ENCODE measurements at regions not wholly inside any gene's neighbourhood (a gene's known extent, or its start where the extent isn't known, plus 50 kb on each side); places are given as distances from the start of the nearest gene placed in this dataset.
"Not testable (repeated sequence)": the region's sequence is repeated elsewhere in the genome, so short reads cannot be mapped to it uniquely, and the experiment has no call there.

DNA sequence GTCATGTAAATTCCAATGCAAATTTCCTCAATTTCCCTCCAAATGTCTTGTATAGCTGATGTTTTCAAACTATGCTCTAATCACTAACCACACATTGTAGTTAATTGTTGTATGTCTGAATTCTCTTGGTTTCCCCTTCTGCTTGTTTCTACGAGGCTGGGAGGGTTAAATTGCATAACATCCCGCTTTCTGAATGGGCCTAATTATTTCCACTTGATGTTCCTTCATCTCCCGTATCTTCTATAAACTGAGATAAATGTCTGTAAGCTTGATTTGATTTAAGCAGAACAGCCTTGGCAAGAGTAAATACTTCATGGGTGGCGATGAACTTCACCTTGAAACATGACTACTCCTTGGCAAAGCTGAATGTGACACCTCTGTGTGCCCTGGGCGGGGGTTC, 72.2 kb downstream of the SERINC2 start:
- no peak for DNase-seq

DNA sequence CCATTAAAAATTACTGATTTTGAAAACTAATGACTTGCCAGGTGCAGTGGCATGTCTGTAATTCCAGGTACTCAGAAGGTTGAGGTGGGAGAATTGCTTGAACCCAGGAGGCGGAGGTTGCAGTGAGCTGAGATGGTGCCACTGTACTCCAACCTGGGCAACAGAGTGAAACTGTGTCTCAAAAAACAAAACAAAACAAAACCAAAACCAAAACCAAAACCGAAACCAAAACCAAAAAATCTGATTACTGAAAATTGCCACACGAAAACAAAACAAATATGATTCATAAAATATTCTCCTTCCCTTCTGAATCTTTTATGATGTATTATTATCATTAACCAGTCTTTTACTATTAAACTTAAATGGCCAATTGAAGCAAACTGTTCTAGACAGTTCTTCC, 74.1 kb downstream of the SERINC2 start:
- DNase-seq: no peak

DNA sequence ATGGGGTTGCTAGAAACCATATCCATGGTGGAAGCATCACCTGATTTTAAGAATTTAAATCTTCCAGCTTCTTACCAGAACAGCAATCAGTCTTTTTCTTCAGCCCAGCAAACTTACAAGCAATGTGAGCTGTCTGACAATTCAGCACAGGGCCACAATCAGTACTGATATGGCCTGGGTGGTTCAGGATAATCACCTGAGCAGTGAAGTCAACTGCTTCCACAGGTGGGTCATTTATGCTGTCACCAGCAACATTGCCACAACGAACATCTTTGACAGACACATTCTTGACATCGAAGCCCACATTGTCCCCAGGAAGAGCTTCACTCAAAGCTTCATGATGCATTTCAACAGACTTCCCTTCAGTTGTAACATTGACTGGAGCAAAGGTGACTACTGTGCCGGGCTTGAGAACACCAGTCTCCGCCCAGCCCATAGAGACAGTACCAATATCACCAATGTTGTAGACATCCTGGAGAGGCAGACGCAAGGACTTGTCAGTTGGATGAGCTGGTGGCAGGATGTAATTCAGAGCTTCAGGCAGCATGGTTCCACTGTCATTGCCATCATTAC, 74.8 kb downstream of the SERINC2 start:
- DNase-seq: no peak

DNA sequence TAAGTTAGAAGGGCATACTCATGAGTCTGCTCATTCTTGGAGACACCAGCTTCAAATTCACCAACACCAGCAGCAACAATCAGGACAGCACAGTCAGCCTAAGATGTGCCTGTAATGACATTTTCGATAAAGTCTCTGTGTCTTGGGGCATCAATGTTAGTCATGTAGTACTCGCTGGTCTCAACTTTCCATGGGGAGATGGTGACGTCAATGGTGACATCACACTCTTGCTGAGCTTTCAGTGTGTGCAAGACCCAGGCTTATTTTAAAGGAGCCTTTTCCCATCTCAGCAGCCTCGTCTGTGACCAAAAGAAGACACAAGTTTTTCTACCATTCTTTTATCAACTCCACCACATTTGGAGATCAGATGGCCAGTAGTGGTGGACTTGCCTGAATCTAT, 75.5 kb downstream of the SERINC2 start:
- DNase-seq: no peak

DNA sequence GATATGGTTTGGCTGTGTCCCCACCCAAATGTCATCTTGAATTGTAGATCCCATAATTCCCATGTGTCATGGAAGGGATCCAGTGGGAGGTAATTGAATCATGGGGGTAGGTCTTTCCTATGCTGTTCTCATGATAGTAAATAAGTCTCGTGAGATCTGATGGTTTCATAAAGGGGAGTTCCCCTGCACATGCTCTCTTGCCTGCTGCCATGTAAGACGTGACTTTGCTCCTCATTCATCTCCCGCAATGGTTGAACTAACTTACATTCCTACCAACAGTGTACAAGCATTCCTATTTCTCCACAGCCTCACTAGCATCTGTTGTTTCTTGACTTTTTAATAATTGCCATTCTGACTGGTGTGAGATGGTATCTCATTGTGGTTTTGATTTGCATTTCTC, 76.6 kb downstream of the SERINC2 start:
- DNase-seq: not testable (repeated sequence)

DNA sequence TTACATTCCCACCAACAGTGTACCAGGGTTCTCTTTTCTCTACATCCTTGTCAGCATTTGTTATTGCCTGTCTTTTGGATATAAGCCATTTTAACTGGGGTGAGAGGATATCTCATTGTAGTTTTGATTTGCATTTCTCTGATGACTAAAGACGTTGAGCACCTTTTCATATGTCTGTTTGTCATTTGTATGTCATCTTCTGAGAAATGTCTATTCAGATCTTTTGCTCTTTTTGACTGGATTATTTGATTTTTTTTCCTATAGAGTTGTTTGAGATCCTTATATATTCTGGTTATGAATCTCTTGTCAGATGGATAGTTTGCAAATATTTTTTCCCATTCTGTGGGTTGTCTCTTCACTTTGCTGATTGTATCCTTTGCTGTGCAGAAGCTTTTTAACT, 77.6 kb downstream of the SERINC2 start:
- not testable (repeated sequence) for DNase-seq

DNA sequence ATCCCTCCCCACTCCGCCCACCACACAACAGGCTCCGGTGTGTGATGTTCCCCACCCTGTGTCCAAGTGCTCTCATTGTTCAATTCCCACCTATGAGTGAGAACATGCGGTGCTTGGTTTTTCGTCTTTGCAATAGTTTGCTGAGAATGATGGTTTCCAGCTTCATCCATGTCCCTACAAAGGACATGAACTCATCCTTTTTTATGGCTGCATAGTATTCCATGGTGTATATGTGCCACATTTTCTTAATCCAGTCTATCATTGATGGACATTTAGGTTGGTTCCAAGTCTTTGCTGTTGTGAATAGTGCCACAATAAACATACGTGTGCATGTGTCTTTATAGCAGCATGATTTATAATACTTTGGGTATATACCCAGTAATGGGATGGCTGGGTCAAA, 81.0 kb upstream of the TINAGL1 start:
- not testable (repeated sequence) for DNase-seq

DNA sequence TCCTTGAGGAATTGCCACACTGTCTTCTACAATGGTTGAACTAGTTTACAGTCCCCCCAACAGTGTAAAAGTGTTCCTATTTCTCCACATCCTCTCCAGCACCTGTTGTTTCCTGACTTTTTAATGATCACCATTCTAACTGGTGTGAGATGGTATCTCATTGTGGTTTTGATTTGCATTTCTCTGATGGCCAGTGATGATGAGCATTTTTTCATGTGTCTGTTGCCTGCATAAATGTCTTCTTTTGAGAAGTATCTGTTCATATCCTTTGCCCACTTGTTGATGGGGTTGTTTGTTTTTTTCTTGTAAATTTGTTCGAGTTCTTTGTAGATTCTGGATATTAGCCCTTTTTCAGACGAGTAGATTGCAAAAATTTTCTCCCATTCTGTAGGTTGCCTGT, 80.5 kb upstream of the TINAGL1 start:
- DNase-seq: not testable (repeated sequence)

DNA sequence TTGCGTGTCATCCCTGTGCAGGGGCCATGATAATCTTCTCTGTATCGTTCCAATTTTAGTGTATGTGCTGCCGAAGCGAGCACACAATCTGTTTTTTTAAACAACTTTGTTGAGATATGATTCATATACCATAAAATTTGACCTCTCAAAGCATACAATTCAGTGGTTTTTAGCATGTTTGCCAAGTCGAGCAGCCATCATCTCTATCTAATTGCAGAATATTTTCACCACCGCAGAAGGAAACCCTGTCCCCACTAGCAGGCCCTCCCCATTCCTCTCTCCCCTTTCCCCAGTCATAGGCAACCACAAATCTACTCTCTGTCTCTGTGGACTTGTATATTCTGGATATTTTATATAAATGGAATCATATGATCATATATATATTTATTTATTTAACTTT, 78.7 kb upstream of the TINAGL1 start:
- DNase-seq: no peak

DNA sequence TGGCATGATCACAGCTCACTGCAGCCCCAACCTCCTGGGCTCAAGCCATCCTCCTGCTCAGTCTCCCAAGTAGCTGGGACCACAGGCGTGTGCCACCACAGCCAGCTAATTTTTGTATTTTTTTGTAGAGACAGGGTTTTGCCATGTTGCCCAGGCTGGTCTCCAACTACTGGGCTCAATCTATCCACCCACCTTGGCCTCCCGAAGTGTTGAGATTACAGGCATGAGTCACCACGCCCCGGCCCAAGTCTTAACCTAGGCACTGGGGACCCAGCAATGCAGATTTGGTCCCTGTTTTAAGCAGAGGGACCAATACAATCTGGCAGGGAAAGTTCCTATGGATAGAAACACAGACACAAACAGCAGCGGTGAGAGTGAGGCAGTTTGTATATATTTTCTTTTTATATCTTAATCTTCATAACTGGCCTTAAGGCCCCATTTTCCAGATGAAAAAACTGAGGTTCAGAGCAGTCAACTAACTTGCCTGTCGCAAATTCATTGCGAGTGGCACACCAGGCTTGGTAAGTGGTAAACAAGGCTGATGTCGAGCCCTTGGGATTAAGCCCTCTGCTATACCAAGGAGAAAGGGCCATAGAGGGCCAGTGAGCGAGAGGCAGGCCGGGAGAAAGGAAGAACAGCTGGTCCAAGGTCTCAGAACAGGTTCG, 77.8 kb upstream of the TINAGL1 start:
- DNase-seq: no peak

DNA sequence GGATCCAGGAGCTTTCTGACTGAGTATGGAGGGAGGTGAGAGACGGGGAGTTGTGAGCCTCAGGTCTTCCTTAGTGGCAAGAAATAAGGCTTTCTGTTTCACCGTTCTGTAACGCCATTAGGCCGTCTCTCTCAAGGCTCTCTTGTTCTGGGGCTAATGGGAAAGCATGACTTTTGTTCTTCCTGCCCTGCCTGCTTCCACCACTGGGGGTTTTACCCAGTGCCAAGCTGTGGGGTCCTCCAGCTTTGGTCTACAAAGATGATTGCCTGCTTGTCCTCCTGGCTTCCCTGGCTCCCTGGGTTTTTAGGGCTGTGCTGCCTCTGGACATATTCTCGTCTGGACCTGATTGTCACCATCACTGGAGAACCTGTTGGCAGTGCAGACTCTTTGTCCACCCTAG, 74.8 kb upstream of the TINAGL1 start:
- DNase-seq: no peak

DNA sequence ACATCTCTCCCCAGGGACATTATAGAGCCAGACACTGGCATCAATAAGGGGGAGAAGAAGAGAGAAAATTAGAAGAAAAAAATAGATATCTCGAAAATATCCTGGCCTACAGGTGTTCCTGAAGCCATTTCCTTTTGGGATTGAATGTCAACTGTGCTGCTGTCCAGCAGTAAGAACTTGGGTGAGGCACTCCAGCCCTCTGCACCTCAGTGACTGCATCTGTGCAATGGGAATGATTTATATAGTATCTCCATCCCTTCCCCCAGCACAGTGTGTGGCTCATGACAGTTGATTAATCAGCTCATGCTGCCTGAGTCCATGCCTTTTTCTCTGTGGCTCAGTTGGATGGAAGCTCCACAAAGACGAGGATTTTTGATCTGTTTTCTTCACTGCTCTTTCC, 74.1 kb upstream of the TINAGL1 start:
- no peak for DNase-seq

DNA sequence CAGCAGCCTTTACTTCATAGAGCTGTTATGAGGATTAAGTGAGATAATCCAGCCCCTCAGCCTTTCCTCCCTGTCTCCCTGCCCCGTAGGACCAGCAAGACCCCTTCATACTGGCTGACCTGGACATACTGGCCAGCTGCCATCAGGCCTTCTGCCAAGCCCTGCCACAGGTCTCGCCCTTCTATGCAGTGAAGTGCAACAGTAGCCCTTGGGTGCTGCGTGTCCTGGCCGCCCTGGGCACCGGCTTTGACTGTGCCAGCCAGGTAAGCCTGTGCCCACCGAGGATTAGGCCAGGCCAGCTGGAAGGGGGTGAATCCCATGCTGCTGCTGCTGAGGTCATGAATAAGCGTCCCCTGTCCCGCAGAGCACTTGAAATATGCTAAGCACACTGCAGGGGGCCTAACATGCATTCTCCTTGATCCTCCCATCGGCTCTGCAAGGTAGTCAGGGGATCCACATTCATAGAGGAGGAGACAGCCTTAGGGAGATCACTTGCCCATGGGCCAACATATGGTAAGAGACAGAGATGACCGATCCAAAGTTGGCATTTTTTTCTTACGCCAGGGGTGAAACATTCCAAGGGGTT, 73.3 kb upstream of the TINAGL1 start:
- DNase-seq: no peak

DNA sequence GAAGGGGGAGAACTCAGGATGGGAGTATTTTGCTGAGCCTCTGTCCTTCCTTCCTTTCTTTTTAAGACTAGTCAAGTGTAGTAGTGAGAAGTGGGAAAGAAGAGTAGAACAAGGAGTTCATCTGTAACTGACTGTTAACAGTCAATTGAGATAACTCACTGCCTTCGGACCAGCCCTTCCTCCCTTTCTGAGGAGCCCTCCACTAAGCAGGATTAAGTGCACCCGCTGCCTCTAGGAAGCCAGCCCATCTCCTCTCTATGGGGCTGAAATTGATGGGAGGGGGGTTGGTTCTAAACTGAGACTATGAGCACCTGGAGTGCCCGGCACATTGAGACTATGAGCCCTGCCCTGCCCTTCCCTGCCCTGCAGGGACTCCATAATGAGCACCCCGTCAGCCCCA, 72.7 kb upstream of the TINAGL1 start:
- no peak for DNase-seq

DNA sequence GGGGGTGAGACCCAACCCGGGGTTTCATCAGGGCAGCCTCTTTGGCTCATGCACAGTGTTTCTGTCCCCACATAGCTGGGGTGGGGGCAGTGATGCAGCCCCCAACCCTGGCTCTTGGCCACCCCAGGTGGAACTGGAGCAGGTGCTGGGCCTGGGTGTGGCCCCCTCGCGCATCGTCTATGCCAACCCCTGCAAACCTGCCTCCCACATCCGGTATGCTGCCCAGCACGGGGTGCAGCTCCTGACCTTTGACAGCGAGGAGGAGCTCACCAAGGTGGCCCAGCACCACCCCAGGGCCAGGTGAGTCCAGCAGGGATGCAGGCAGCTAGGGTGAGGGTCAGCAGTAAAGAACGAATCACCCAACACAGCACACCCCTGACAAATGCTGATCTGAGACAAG, 72.3 kb upstream of the TINAGL1 start:
- no peak for DNase-seq

DNA sequence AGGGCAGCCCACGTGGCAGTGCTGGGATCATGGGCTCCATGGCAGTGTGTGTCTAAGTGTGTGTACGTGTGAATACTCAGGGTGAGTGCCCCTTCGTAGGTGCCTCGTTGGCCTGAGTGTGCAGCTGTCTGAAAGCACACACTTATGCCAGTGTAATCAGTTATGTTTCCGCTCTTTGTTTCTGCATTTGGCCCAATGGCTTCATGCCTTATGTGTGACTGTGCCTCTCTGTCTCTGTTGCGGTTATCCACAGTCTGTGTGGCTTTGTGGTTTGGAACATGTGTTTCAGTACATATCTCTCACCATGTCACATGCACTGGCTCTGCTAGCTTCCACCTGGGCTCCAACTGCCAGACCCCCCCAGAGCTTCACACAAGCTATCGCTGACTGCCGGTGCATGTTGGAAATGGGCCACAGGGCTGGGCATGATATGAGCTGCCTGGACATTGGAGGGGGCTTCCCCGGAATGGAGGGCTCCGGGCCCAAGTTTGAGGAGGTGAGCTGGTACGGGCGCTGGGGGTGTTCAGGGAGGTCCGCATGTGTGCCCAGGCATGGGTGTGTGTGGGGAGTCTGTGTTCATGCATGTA, 70.3 kb upstream of the TINAGL1 start:
- DNase-seq: peak; percentile 9

DNA sequence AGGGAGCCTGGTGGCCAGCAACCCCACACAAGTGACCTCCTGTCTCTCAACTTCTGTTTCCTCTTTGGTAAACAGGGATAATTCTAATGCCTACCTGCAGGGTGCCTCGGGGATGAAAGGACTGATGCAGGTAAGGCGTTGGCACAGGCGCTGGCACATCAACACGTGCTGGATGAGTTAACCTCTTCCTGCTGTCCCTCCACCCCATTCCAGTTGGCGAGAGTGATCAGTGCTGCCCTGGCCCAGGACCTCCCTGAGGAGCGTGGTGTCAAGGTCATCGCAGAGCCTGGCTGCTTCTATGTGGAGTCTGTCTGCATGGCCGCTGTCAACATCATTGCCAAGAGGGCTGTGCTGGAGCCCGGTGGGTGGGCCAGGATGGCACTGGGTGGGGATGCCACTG, 69.1 kb upstream of the TINAGL1 start:
- no peak for DNase-seq

DNA sequence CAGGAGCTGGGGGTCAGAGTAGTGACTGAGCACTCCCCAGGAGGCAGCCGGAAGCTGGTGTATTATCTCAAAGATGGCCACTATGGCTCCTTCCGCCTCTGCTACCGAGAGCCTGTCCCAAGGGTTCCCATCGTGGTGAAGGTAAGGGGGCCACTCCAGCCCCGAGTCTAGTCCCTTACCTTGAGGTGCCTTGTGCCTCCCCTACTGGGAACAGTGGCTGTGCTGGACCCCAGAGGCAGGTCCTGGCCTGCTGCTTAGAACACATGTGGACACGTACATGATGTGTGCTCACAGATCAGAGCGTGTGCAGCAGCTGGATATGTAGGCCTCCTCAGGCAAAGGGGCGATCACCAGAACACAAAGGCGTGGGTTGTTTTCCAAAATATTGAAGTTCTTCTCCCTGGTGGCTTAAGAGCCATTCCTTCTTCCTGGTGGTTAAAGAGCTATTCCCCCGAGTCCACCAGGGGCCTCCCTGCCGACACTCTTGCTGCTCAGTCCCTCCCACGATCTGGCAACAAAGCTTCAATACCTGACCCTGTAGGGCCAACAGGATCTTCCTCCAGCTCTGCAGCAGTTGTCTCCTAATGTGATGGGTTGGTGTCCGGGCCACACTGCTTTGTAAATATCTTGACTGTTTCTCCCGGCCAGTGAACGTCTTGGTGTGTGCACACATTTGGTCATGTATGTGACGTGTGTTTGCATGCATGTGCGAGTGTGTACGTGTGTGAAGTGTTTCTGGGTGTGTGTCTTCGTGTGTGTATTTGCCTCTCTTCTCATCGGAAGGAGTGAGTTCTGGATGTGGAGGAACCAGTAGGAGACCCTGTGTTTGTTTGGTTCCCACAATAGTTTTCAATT, 68.4 kb upstream of the TINAGL1 start:
- DNase-seq: no peak

DNA sequence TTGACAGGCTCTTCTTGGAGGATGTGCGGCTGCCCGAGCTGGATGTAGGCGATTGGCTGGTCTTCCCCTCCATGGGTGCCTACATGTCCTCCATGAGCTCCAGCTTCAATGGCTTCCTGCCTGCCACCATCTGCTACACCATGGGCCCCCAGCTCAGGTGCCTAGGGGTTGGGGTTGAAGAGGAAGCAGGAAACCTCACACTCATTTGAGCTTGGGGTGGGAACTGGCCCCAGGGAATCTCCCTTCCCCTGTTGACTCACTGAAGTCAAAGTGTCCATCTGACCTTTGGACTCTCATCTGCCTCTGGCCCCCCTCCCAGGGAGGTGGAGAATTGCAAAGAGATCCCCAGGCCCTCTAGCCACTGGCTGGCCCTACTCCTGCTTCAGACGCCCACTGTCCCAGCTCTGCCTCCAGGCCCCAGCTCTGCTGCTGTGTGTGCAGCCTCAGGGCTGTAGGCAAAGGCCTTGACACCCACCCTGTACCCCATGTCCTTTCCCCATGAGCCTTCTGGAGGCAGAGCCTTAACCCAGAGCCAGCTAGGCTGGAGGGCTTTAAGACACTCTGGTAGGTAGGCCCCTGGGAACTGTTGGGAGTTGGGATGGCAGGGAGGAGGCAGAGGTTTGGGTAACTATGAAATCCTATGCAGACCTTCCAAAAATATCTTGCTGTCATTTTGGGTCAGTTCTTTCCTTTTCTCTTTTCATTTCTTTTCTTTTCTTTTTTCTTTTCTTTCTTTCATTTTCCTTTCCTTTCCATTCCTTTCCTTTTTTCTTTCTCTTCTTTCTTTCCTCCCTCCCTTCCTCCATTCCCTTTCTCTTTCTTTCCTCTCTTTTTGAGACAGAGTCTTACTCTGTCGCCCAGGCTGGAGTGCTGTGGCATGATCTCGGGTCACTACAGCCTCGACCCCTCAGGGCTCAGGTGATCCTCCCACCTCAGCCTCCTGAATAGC, 66.9 kb upstream of the TINAGL1 start:
- DNase-seq: no peak

DNA sequence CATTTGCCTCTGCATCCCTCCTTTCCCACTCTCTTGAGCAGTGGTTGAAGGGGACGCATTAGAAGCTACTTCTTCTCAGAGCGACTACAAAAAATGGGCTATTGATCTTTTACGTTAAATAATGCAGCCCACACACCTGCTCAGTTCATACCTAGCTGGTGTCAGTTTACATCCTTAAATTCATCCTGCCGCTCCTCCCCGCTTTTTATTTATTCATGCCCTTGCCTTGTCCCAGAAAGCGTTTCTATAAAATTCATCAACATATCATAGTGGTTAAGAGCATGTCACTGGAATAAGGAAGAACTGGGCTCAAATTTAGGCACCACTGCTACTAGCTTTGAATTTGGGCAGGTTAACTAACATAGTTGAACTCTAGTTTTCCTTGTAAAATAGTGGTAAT, 66.0 kb upstream of the TINAGL1 start:
- DNase-seq: no peak

Measured in tongue (tissue), 1 donor.